ENCODE measurements at regions not wholly inside any gene's neighbourhood (a gene's known extent, or its start where the extent isn't known, plus 50 kb on each side); places are given as distances from the start of the nearest gene placed in this dataset.

DNA sequence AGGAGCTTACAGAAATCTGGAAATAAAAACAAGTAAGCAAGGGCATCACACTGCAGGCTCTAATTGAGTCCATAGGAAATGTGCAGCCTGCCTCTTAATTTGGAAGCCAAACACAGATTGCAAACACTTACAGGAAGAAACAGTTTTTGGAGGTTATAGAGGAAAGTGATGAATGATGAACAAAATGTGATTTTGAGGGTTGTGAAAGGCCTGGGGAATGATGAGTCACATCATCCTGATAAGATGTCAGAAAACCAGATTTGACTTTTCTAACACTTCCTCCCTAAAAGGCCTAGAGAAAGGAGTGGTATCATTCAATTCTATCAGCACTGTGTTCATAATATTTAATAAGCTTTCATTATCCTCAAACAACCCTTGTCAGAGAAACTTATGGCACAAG, 96.6 kb upstream of the POU2AF2 start:
- intact Hi-C loops (cut with DNase I; ENCODE audit: low total_unique reads), result no loop called here
- Histone ChIP-seq H3K9me3 (no peaks in the 10 kb centered on the region), H3K27ac (no peak overlapping the region), H3K4me3 (no peak overlapping the region), H3K36me3 (no peaks in the 10 kb centered on the region), H3K27me3 (no peaks in the 10 kb centered on the region), H3K4me1 (no peaks in the 10 kb centered on the region)
- no peak for DNase-seq
- TF ChIP-seq, protein P1, sequence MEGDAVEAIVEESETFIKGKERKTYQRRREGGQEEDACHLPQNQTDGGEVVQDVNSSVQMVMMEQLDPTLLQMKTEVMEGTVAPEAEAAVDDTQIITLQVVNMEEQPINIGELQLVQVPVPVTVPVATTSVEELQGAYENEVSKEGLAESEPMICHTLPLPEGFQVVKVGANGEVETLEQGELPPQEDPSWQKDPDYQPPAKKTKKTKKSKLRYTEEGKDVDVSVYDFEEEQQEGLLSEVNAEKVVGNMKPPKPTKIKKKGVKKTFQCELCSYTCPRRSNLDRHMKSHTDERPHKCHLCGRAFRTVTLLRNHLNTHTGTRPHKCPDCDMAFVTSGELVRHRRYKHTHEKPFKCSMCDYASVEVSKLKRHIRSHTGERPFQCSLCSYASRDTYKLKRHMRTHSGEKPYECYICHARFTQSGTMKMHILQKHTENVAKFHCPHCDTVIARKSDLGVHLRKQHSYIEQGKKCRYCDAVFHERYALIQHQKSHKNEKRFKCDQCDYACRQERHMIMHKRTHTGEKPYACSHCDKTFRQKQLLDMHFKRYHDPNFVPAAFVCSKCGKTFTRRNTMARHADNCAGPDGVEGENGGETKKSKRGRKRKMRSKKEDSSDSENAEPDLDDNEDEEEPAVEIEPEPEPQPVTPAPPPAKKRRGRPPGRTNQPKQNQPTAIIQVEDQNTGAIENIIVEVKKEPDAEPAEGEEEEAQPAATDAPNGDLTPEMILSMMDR (IDR thresholded peaks at IDR 0.05), result no peak
- TF ChIP-seq POLR2A (IDR thresholded peaks at IDR 0.05), result no peak

DNA sequence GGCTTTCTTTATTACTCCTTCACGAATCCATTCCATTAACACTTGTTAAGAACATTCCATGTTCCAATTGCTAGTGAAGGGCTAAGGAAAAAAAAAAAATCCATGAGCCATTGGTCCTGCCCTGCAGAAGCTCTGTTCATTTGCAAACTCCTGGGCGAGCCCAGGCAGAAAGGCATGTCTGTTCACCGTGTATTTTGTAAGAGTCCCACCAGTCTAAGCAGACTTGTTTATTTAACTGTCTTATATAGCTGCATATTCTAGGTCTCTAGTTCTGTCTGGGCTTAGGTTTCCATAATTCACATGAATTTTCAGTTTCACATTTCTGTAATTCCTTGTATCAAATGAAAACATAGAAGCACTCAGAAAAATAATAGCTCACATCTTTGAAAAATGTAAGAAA, 97.4 kb upstream of the POU2AF2 start:
- DNase-seq, result no peak
- no peak for TF ChIP-seq POLR2A (IDR thresholded peaks at IDR 0.05)
- TF ChIP-seq, protein P1 (IDR thresholded peaks at IDR 0.05), result no peak

DNA sequence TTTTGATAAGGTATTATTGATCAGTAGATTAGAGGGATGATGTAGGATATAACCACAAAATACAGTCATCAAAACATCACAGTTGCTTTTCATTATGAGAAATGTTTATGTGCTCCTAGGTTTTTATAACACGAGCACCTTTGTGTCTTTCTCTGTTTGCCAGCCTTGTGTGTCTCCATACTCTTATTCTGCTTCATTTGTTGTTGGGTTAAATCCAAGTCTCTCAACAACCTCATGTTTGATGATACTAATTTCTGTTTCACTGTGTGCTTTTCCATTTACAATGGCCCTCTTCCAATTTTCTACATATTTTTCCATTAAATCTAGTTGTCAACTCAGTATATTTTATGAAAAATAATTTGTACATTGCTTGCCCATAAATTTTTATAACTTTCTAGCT, 107.7 kb upstream of the POU2AF2 start:
- H3K36me3 ChIP-seq, result no peaks in the 10 kb centered on the region
- H3K4me1 ChIP-seq, result no peaks in the 10 kb centered on the region
- H3K4me3 ChIP-seq, result no peak overlapping the region
- no peaks in the 10 kb centered on the region for H3K9me3 ChIP-seq
- intact Hi-C loops (cut with DNase I; ENCODE audit: low total_unique reads), result no loop called here
- H3K27me3 ChIP-seq, result no peaks in the 10 kb centered on the region
- H3K27ac ChIP-seq, result no peak overlapping the region
- TF ChIP-seq, protein P1 (IDR thresholded peaks at IDR 0.05), result no peak
- TF ChIP-seq POLR2A (IDR thresholded peaks at IDR 0.05), result no peak
- DNase-seq, result no peak

More for the DNA sequence above, 97.4 kb upstream of the POU2AF2 start:
- Histone ChIP-seq H3K4me3 (no peak overlapping the region), H3K9me3 (no peaks in the 10 kb centered on the region), H3K27me3 (no peaks in the 10 kb centered on the region), H3K36me3 (no peaks in the 10 kb centered on the region), H3K4me1 (no peaks in the 10 kb centered on the region), H3K27ac (no peak overlapping the region)
- intact Hi-C loops (cut with DNase I; ENCODE audit: low total_unique reads), result no loop called here

- no peaks in the 10 kb centered on the region for H3K36me3 ChIP-seq
- TF ChIP-seq, protein P1 (IDR thresholded peaks at IDR 0.05), result no peak
- no peak for TF ChIP-seq POLR2A (IDR thresholded peaks at IDR 0.05)
- H3K4me1 ChIP-seq, result no peaks in the 10 kb centered on the region
- no peaks in the 10 kb centered on the region for H3K9me3 ChIP-seq
- no peak overlapping the region for H3K4me3 ChIP-seq
- intact Hi-C loops (cut with DNase I; ENCODE audit: low total_unique reads), result no loop called here
- H3K27ac ChIP-seq, result no peak overlapping the region
- H3K27me3 ChIP-seq, result no peaks in the 10 kb centered on the region
- DNase-seq, result no peak
Measured at GRCh38 chr11:111135778-111136570, 109.6 kb upstream of the POU2AF2 start.

DNA sequence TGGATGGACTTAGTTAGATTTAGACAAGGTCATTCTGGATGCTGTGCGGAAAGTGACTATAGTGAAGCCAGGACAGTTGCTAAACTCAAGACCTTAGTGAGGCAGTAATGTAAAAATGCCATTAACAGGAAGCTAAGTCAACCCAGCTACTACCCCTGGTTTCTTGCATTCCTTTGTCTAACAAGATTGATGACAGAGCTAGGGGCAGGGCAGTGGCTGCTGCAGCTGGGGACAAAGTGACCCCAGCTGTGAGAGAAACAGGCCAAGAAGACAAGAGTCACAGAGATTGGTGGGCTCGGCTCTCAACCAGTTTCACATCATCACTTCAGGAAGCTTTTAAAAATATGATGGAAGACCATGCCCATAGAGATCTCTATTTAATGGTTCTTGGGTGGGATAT, 110.4 kb upstream of the POU2AF2 start:
- no peak overlapping the region for H3K4me3 ChIP-seq
- no peaks in the 10 kb centered on the region for H3K9me3 ChIP-seq
- H3K4me1 ChIP-seq, result no peaks in the 10 kb centered on the region
- intact Hi-C loops (cut with DNase I; ENCODE audit: low total_unique reads), result no loop called here
- TF ChIP-seq, protein P1 (IDR thresholded peaks at IDR 0.05), result no peak
- no peak for TF ChIP-seq POLR2A (IDR thresholded peaks at IDR 0.05)
- H3K36me3 ChIP-seq, result no peaks in the 10 kb centered on the region
- no peak for DNase-seq
- H3K27ac ChIP-seq, result no peak overlapping the region
- no peaks in the 10 kb centered on the region for H3K27me3 ChIP-seq

Data from uterus (tissue), 3 donors.